Erythroblast (primary cell): ENCODE measurements at regions not wholly inside any gene's neighbourhood (a gene's known extent, or its start where the extent isn't known, plus 50 kb on each side); places are given as distances from the start of the nearest gene placed in this dataset.

Source experiments
- GATA1 ChIP-seq: IDR thresholded peaks from 2 replicates; pipeline ENCODE4 v1.6.1; 2011; ENCODE audit warnings: low read depth, mild to moderate bottlenecking, control low read depth, low read length, moderate library complexity
- POLR2A ChIP-seq: IDR thresholded peaks from 2 replicates; pipeline ENCODE4 v1.6.1; 2011; ENCODE audit warnings: mild to moderate bottlenecking, low read length

- TF ChIP-seq POLR2A (no peak), GATA1 (no peak)
Observed at GRCh38 chr11:122181372-122181771, 65.4 kb upstream of the BLID start.
